HepG2 (cell line): ENCODE measurements at regions not wholly inside any gene's neighbourhood (a gene's known extent, or its start where the extent isn't known, plus 50 kb on each side); places are given as distances from the start of the nearest gene placed in this dataset.

ENCODE experiments used
- ATAC-seq: fragments of 200-7000 bp; cut with Tn5 transposase; 3 replicates; pipeline ENCODE4 v1.9.1; 2020; ENCODE audit warnings: mild to moderate bottlenecking, moderate library complexity
- BruUV-seq: library from RNA; stranded (reverse); fragments of 400-500 nt; replicated peaks from 2 replicates; lab custom pipeline; 2021; lab: Mats Ljungman, UMichigan
- CTCF ChIA-PET: fragments of 300-600 bp; formaldehyde crosslinking; extraction: SDS; loops from one replicate; lab custom pipeline; 2021; ENCODE audit warnings: low total read pairs, inconsistent platforms, low intra/inter-chr PET ratio; lab: Yijun Ruan, JAX
- POLR2A ChIA-PET: fragments of 350-600 bp; sonication (Branson Sonifier 250); formaldehyde crosslinking; loops from one replicate; lab custom pipeline; 2020; ENCODE audit warnings: antibody characterized with exemption, inconsistent platforms; lab: Yijun Ruan, JAX
- DNase-seq: peaks from one replicate; pipeline ENCODE4 v3.0.0-alpha.2; 2015; ENCODE audit warnings: low spot score
- FAIRE-seq: peaks from 3 replicates; lab custom pipeline; 2011; peaks lifted over from hg19 to GRCh38; lab: Jason Lieb, UNC
- H2AFZ ChIP-seq: one replicate; pipeline ENCODE4 v1.6.1; 2011; ENCODE audit warnings: low read length, inconsistent platforms
- H3K27ac ChIP-seq: fragments of 300-600 bp; 3 replicates; pipeline ENCODE4 v1.8.0; 2011; ENCODE audit warnings: mixed run types, mild to moderate bottlenecking, mixed read lengths, low read length, inconsistent platforms; ENCODE audit not compliant: insufficient read depth; ENCODE audit errors: extremely low read length
- H3K27me3 ChIP-seq, 2 experiments: fragments of 200-600 bp in 1 of 2; 2 replicates in 1 of 2; 3 replicates in 1 of 2; pipeline versions ENCODE4 v1.6.0 to v1.8.0; 2011; ENCODE audit warnings: low read length in 2 of 2, mild to moderate bottlenecking in 2 of 2, moderate library complexity in 2 of 2, inconsistent platforms in 1 of 2; ENCODE audit not compliant: insufficient read depth in 2 of 2, control insufficient read depth in 1 of 2
- H3K36me3 ChIP-seq, 2 experiments: fragments of 200-600 bp in 1 of 2; replicated peaks in 1 of 2; 2 replicates in 1 of 2; 3 replicates in 1 of 2; pipeline versions ENCODE4 v1.5.1 to v1.8.0; 2011; ENCODE audit warnings: low read length in 2 of 2, inconsistent platforms in 1 of 2; ENCODE audit not compliant: insufficient read depth in 2 of 2, control insufficient read depth in 1 of 2
- H3K4me1 ChIP-seq: 2 replicates; pipeline ENCODE4 v1.5.1; 2012; ENCODE audit warnings: low read length, inconsistent platforms; ENCODE audit not compliant: insufficient read depth
- H3K4me2 ChIP-seq: 2 replicates; pipeline ENCODE4 v1.6.0; 2011; ENCODE audit warnings: low read depth, low read length, inconsistent platforms
- H3K4me3 ChIP-seq, 3 experiments: fragments of 200-600 bp in 1 of 3; sonication (generic), shearing (Covaris generic) in 1 of 3; replicated peaks in 1 of 3; 2 replicates each; pipeline ENCODE4 v1.5.1; 2011 to 2016; ENCODE audit warnings: low read length in 3 of 3, inconsistent platforms in 2 of 3, low read depth in 2 of 3, mild to moderate bottlenecking in 2 of 3, control low read depth in 1 of 3, mixed read lengths in 1 of 3; ENCODE audit not compliant: insufficient read depth in 1 of 3
- H3K79me2 ChIP-seq: one replicate; pipeline ENCODE4 v1.6.1; 2011; ENCODE audit warnings: low read length, inconsistent platforms; ENCODE audit not compliant: insufficient read depth
- H3K9ac ChIP-seq: 2 replicates; pipeline ENCODE4 v1.6.0; 2011; ENCODE audit warnings: mild to moderate bottlenecking, low read depth, low read length, inconsistent platforms; ENCODE audit not compliant: insufficient read depth
- H3K9me3 ChIP-seq: 2 replicates; pipeline ENCODE4 v1.5.1; 2012; ENCODE audit warnings: mild to moderate bottlenecking, low read length
- H4K20me1 ChIP-seq: 2 replicates; pipeline ENCODE4 v1.6.0; 2011; ENCODE audit warnings: inconsistent platforms, mild to moderate bottlenecking, low read length, moderate library complexity; ENCODE audit not compliant: insufficient read depth
- ATRX ChIP-seq: sonication (generic); formaldehyde crosslinking; IDR thresholded peaks from 2 replicates; pipeline ENCODE4 v1.4.0; 2020; ENCODE audit warnings: missing genetic modification reagents, borderline replicate concordance
- FOXO4 ChIP-seq: sonication (generic); formaldehyde crosslinking; conservative IDR thresholded peaks from 2 replicates; pipeline ENCODE4 v1.8.1; 2023; ENCODE audit warnings: missing genetic modification reagents
- FOXP1 ChIP-seq, 2 experiments: fragments of 450-650 bp in 1 of 2; IDR thresholded peaks; 2 replicates each; pipeline ENCODE4 v1.6.1; 2017 to 2018; ENCODE audit warnings: antibody characterized with exemption in 1 of 2
- HDAC1 ChIP-seq: sonication (generic); formaldehyde crosslinking; IDR thresholded peaks from 2 replicates; pipeline ENCODE4 v1.5.1; 2020; ENCODE audit warnings: mild to moderate bottlenecking, missing genetic modification reagents
- PAWR ChIP-seq: sonication (generic); formaldehyde crosslinking; IDR thresholded peaks from 2 replicates; pipeline ENCODE4 v1.4.0; 2020; ENCODE audit warnings: missing genetic modification reagents, mild to moderate bottlenecking, borderline replicate concordance
- RAD51 ChIP-seq: fragments of 450-650 bp; IDR thresholded peaks from 2 replicates; pipeline ENCODE4 v1.6.1; 2016; ENCODE audit warnings: borderline replicate concordance
- RFXAP ChIP-seq: sonication (generic); formaldehyde crosslinking; IDR thresholded peaks from 2 replicates; pipeline ENCODE4 v1.4.0; 2020; ENCODE audit warnings: missing genetic modification reagents, borderline replicate concordance
- SALL2 ChIP-seq: sonication (generic); formaldehyde crosslinking; IDR thresholded peaks from 2 replicates; pipeline ENCODE4 v1.8.1; 2023; ENCODE audit warnings: mild to moderate bottlenecking, missing genetic modification reagents, inconsistent platforms
- SMARCC2 ChIP-seq: fragments of 450-650 bp; IDR thresholded peaks from 2 replicates; pipeline ENCODE4 v1.6.1; 2017; ENCODE audit warnings: antibody characterized with exemption, mild to moderate bottlenecking
- STAT5B ChIP-seq: sonication (generic); formaldehyde crosslinking; IDR thresholded peaks from 2 replicates; pipeline ENCODE4 v1.4.0; 2020; ENCODE audit warnings: missing genetic modification reagents
- ZNF441 ChIP-seq: sonication (generic); formaldehyde crosslinking; IDR thresholded peaks from 2 replicates; pipeline ENCODE4 v1.7.0; 2021; ENCODE audit warnings: missing genetic modification reagents, borderline replicate concordance
- ZNF607 ChIP-seq: sonication (generic); formaldehyde crosslinking; IDR thresholded peaks from 2 replicates; pipeline ENCODE4 v1.5.1; 2020; ENCODE audit warnings: missing genetic modification reagents, mild to moderate bottlenecking, borderline replicate concordance
- ZNF674 ChIP-seq: sonication (generic); formaldehyde crosslinking; IDR thresholded peaks from 2 replicates; pipeline ENCODE4 v1.5.0; 2020; ENCODE audit warnings: low read depth, mild to moderate bottlenecking, missing genetic modification reagents
- ZNF772 ChIP-seq: sonication (generic); formaldehyde crosslinking; IDR thresholded peaks from 2 replicates; pipeline ENCODE4 v1.5.0; 2020; ENCODE audit warnings: mild to moderate bottlenecking, missing genetic modification reagents
- in situ Hi-C: cut with HindIII; loops from 2 replicates; pipeline ENCODE4 v1.10.0; 2017; ENCODE audit warnings: low pct_unique_long_range_greater_than_20kb; ENCODE audit not compliant: extremely low pct_ligation_motif_present
- intact Hi-C: fragments of 100-400 bp; cut with micrococcal nuclease; formaldehyde crosslinking; loops from one replicate; pipeline ENCODE4 v1.10.0; 2022; ENCODE audit not compliant: unreplicated experiment
- TF ChIP-seq, protein P1 (sequence below): sonication (generic); formaldehyde crosslinking; IDR thresholded peaks from 2 replicates; pipeline ENCODE4 v1.5.0; 2020; ENCODE audit warnings: mild to moderate bottlenecking, missing genetic modification reagents
- TF ChIP-seq, protein P2 (sequence below): sonication (generic); formaldehyde crosslinking; IDR thresholded peaks from 2 replicates; pipeline ENCODE4 v1.4.0; 2020; ENCODE audit warnings: mild to moderate bottlenecking, missing genetic modification reagents
- TF ChIP-seq, protein P3 (sequence below): sonication (generic); formaldehyde crosslinking; IDR thresholded peaks from 2 replicates; pipeline ENCODE4 v1.5.1; 2020; ENCODE audit warnings: missing genetic modification reagents, mild to moderate bottlenecking, borderline replicate concordance

- intact Hi-C loops: no loop called here
- no peak for FAIRE-seq
- BruUV-seq: no TSS peak
- in situ Hi-C loops: no loop called here
- Histone ChIP-seq H3K9me3 (no peaks in the 10 kb centered on the region), H3K4me3 (no peak overlapping the region), H3K27me3 (no peaks in the 10 kb centered on the region; a peak in 1 of 5 replicates), H3K36me3 (no peaks in the 10 kb centered on the region), H2AFZ (no peak overlapping the region), H3K4me2 (no peak overlapping the region), H3K4me1 (no peaks in the 10 kb centered on the region), H4K20me1 (no peaks in the 10 kb centered on the region), H3K27ac (no peak overlapping the region), H3K9ac (no peak overlapping the region), H3K79me2 (no peaks in the 10 kb centered on the region)
- POLR2A ChIA-PET: no interaction called here
- CTCF ChIA-PET: no interaction called here
- DNase-seq: no peak
- no peak for ATAC-seq
- TF ChIP-seq HDAC1 (no peak), SMARCC2 (no peak), STAT5B (CRISPR knock-in tag) (no peak), SALL2 (no peak), FOXO4 (CRISPR knock-in tag) (no peak), ATRX (no peak), RFXAP (CRISPR knock-in tag) (no peak), PAWR (CRISPR knock-in tag) (no peak), FOXP1 (IDR thresholded peaks at IDR 0.05) (no peak), FOXP1 (CRISPR knock-in tag; IDR thresholded peaks at IDR 0.05) (no peak), ZNF441 (CRISPR knock-in tag) (no peak), RAD51 (no peak), ZNF772 (CRISPR knock-in tag) (no peak), ZNF674 (CRISPR knock-in tag) (no peak), ZNF607 (CRISPR knock-in tag) (no peak)
- TF ChIP-seq, protein P1, sequence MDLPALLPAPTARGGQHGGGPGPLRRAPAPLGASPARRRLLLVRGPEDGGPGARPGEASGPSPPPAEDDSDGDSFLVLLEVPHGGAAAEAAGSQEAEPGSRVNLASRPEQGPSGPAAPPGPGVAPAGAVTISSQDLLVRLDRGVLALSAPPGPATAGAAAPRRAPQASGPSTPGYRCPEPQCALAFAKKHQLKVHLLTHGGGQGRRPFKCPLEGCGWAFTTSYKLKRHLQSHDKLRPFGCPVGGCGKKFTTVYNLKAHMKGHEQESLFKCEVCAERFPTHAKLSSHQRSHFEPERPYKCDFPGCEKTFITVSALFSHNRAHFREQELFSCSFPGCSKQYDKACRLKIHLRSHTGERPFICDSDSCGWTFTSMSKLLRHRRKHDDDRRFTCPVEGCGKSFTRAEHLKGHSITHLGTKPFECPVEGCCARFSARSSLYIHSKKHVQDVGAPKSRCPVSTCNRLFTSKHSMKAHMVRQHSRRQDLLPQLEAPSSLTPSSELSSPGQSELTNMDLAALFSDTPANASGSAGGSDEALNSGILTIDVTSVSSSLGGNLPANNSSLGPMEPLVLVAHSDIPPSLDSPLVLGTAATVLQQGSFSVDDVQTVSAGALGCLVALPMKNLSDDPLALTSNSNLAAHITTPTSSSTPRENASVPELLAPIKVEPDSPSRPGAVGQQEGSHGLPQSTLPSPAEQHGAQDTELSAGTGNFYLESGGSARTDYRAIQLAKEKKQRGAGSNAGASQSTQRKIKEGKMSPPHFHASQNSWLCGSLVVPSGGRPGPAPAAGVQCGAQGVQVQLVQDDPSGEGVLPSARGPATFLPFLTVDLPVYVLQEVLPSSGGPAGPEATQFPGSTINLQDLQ (CRISPR knock-in tag): no peak
- TF ChIP-seq, protein P2, sequence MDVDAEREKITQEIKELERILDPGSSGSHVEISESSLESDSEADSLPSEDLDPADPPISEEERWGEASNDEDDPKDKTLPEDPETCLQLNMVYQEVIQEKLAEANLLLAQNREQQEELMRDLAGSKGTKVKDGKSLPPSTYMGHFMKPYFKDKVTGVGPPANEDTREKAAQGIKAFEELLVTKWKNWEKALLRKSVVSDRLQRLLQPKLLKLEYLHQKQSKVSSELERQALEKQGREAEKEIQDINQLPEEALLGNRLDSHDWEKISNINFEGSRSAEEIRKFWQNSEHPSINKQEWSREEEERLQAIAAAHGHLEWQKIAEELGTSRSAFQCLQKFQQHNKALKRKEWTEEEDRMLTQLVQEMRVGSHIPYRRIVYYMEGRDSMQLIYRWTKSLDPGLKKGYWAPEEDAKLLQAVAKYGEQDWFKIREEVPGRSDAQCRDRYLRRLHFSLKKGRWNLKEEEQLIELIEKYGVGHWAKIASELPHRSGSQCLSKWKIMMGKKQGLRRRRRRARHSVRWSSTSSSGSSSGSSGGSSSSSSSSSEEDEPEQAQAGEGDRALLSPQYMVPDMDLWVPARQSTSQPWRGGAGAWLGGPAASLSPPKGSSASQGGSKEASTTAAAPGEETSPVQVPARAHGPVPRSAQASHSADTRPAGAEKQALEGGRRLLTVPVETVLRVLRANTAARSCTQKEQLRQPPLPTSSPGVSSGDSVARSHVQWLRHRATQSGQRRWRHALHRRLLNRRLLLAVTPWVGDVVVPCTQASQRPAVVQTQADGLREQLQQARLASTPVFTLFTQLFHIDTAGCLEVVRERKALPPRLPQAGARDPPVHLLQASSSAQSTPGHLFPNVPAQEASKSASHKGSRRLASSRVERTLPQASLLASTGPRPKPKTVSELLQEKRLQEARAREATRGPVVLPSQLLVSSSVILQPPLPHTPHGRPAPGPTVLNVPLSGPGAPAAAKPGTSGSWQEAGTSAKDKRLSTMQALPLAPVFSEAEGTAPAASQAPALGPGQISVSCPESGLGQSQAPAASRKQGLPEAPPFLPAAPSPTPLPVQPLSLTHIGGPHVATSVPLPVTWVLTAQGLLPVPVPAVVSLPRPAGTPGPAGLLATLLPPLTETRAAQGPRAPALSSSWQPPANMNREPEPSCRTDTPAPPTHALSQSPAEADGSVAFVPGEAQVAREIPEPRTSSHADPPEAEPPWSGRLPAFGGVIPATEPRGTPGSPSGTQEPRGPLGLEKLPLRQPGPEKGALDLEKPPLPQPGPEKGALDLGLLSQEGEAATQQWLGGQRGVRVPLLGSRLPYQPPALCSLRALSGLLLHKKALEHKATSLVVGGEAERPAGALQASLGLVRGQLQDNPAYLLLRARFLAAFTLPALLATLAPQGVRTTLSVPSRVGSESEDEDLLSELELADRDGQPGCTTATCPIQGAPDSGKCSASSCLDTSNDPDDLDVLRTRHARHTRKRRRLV (CRISPR knock-in tag): no peak
- TF ChIP-seq, protein P3, sequence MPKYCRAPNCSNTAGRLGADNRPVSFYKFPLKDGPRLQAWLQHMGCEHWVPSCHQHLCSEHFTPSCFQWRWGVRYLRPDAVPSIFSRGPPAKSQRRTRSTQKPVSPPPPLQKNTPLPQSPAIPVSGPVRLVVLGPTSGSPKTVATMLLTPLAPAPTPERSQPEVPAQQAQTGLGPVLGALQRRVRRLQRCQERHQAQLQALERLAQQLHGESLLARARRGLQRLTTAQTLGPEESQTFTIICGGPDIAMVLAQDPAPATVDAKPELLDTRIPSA: no peak
Measured at GRCh38 chr4:81789158-81789557, 317.5 kb upstream of the RASGEF1B start.
